ENCODE measurements at regions not wholly inside any gene's neighbourhood (a gene's known extent, or its start where the extent isn't known, plus 50 kb on each side); places are given as distances from the start of the nearest gene placed in this dataset.
"Not testable (repeated sequence)": the region's sequence is repeated elsewhere in the genome, so short reads cannot be mapped to it uniquely, and the experiment has no call there.

GRCh38 chr7:9036080-9036479 lies 602.7 kb downstream of the NXPH1 start:
- Histone ChIP-seq H3K9me3 (ENCODE audit: low read length) (no peaks in the 10 kb centered on the region), H3K27ac (ENCODE audit: low read depth, low read length, poor library complexity, severe bottlenecking) (no peak overlapping the region), H3K9ac (ENCODE audit: low read length) (no peak overlapping the region), H3K4me3 (ENCODE audit: low read depth, low read length, poor library complexity, severe bottlenecking) (no peak overlapping the region), H3K9me2 (ENCODE audit: low read depth, low read length) (no peaks in the 10 kb centered on the region), H4K20me1 (ENCODE audit: insufficient read depth, low read length) (no peaks in the 10 kb centered on the region), H3K4me1 (ENCODE audit: insufficient read depth, low read length, severe bottlenecking) (no peaks in the 10 kb centered on the region), H3K27me3 (ENCODE audit: insufficient read depth, low read length) (no peaks in the 10 kb centered on the region; the same call in 1 of the 2 replicates), H3F3A (ENCODE audit: insufficient read depth, low read length) (no peaks in the 10 kb centered on the region), H2AFZ (ENCODE audit: low read length) (no peak overlapping the region), H3K4me2 (ENCODE audit: low read length) (no peak overlapping the region), H3K36me3 (ENCODE audit: insufficient read depth, low read length) (no peaks in the 10 kb centered on the region), H3K79me2 (ENCODE audit: insufficient read depth, low read length) (no peaks in the 10 kb centered on the region)
- TF ChIP-seq EZH2 (IDR thresholded peaks at IDR 0.05; ENCODE audit: borderline replicate concordance, low read length) (no peak), CTCF (IDR thresholded peaks at IDR 0.05; ENCODE audit: low read length) (no peak)

GRCh38 chr7:9071160-9071762 lies 637.9 kb downstream of the NXPH1 start:
- Histone ChIP-seq H3K4me2 (ENCODE audit: low read length) (no peak overlapping the region), H3K4me3 (ENCODE audit: low read depth, low read length, poor library complexity, severe bottlenecking) (no peak overlapping the region), H3K79me2 (ENCODE audit: insufficient read depth, low read length) (no peaks in the 10 kb centered on the region), H3K27me3 (ENCODE audit: insufficient read depth, low read length) (no peaks in the 10 kb centered on the region), H3K4me1 (ENCODE audit: insufficient read depth, low read length, severe bottlenecking) (no peaks in the 10 kb centered on the region), H3F3A (ENCODE audit: insufficient read depth, low read length) (no peaks in the 10 kb centered on the region), H3K9me2 (ENCODE audit: low read depth, low read length) (no peaks in the 10 kb centered on the region), H3K9ac (ENCODE audit: low read length) (no peak overlapping the region), H3K36me3 (ENCODE audit: insufficient read depth, low read length) (no peaks in the 10 kb centered on the region), H4K20me1 (ENCODE audit: insufficient read depth, low read length) (no peaks in the 10 kb centered on the region), H3K27ac (ENCODE audit: low read depth, low read length, poor library complexity, severe bottlenecking) (no peak overlapping the region), H2AFZ (ENCODE audit: low read length) (no peak overlapping the region), H3K9me3 (ENCODE audit: low read length) (no peaks in the 10 kb centered on the region)
- TF ChIP-seq CTCF (IDR thresholded peaks at IDR 0.05; ENCODE audit: low read length) (no peak), EZH2 (IDR thresholded peaks at IDR 0.05; ENCODE audit: borderline replicate concordance, low read length) (no peak)

- not testable (repeated sequence) for H3K27me3 ChIP-seq (ENCODE audit: insufficient read depth, low read length); H3F3A ChIP-seq (ENCODE audit: insufficient read depth, low read length); H3K79me2 ChIP-seq (ENCODE audit: insufficient read depth, low read length); H3K36me3 ChIP-seq (ENCODE audit: insufficient read depth, low read length); H3K9me2 ChIP-seq (ENCODE audit: low read depth, low read length); H2AFZ ChIP-seq (ENCODE audit: low read length); H3K27ac ChIP-seq (ENCODE audit: low read depth, low read length, poor library complexity, severe bottlenecking); H3K4me1 ChIP-seq (ENCODE audit: insufficient read depth, low read length, severe bottlenecking); H3K4me3 ChIP-seq (ENCODE audit: low read depth, low read length, poor library complexity, severe bottlenecking); H3K9me3 ChIP-seq (ENCODE audit: low read length); H3K4me2 ChIP-seq (ENCODE audit: low read length); H3K9ac ChIP-seq (ENCODE audit: low read length); H4K20me1 ChIP-seq (ENCODE audit: insufficient read depth, low read length)
Observed at GRCh38 chr7:9075774-9076173, 642.4 kb downstream of the NXPH1 start.

- Histone ChIP-seq H3K9me3 (ENCODE audit: low read length) (no peaks in the 10 kb centered on the region), H4K20me1 (ENCODE audit: insufficient read depth, low read length) (no peaks in the 10 kb centered on the region), H3K4me3 (ENCODE audit: low read depth, low read length, poor library complexity, severe bottlenecking) (no peak overlapping the region), H3K79me2 (ENCODE audit: insufficient read depth, low read length) (no peaks in the 10 kb centered on the region), H3K4me1 (ENCODE audit: insufficient read depth, low read length, severe bottlenecking) (no peaks in the 10 kb centered on the region), H3K4me2 (ENCODE audit: low read length) (no peak overlapping the region), H3K27me3 (ENCODE audit: insufficient read depth, low read length) (no peaks in the 10 kb centered on the region), H3K9ac (ENCODE audit: low read length) (no peak overlapping the region), H3K36me3 (ENCODE audit: insufficient read depth, low read length) (no peaks in the 10 kb centered on the region), H3K27ac (ENCODE audit: low read depth, low read length, poor library complexity, severe bottlenecking) (no peak overlapping the region), H3F3A (ENCODE audit: insufficient read depth, low read length) (no peaks in the 10 kb centered on the region), H3K9me2 (ENCODE audit: low read depth, low read length) (no peaks in the 10 kb centered on the region), H2AFZ (ENCODE audit: low read length) (no peak overlapping the region)
- TF ChIP-seq CTCF (IDR thresholded peaks at IDR 0.05; ENCODE audit: low read length) = no peak
- TF ChIP-seq EZH2 (IDR thresholded peaks at IDR 0.05; ENCODE audit: borderline replicate concordance, low read length) = no peak
Observed at GRCh38 chr7:9082203-9082602, 648.8 kb downstream of the NXPH1 start.

All from OCI-LY1 (cell line).